ENCODE measurements at regions not wholly inside any gene's neighbourhood (a gene's known extent, or its start where the extent isn't known, plus 50 kb on each side); places are given as distances from the start of the nearest gene placed in this dataset.

DNA sequence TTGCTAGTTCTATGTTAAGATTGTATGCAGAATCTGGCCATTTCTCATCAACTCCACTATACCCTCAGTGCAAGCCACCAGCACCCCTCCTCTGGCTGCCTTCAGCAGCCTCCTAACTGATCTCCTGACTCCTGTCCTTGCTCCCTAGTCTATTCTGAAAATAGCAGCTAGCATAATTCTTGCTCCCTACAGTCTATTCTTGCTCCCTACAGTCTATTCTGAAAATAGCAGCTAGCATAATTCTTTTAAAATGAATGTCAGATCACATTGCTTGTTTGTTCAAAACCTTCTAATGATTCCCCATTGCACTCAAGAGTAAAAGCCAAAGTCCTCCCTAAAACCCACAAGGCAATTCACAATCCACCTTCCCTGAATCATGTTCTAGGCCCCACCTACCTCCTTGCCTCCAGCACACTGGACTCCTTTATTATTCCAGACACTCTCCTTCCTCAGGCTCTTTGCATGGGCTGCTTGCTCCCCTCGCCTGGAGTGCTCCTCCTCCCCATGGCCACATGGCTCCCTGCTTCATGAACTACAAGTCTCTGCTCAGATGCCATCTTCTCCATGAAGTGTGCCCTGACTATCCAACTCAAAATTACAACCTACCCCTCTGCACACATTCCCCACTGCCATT lies 164.2 kb upstream of the TNFAIP3 start:
- Histone ChIP-seq H3K4me1 (ENCODE audit: insufficient read depth, low read length, severe bottlenecking) (no peaks in the 10 kb centered on the region), H3K9ac (ENCODE audit: low read length) (no peak overlapping the region), H3K27ac (ENCODE audit: low read depth, low read length, poor library complexity, severe bottlenecking) (no peak overlapping the region)

DNA sequence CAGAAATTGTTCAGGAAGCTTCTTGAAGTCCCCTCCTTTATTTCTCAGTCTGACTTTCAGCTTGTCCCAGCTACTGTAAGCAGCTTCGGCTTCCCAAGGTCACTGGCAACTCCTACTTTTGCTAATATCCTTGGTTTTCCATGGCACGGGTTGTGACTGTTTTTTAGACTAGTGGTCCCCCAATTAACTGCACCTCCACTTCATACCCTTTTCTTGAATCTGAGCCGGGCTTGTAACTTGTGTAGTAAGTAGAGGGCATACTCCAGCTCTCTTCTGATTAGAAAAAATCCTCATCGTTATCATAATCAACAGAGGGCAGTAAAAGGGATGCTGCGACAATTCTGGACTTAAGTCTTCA lies 162.3 kb upstream of the TNFAIP3 start:
- no peaks in the 10 kb centered on the region for H3K79me2 ChIP-seq (ENCODE audit: insufficient read depth, low read length)
- H2AFZ ChIP-seq (ENCODE audit: low read length) = no peak overlapping the region
- no peak overlapping the region for H3K4me3 ChIP-seq (ENCODE audit: low read depth, low read length, poor library complexity, severe bottlenecking)
- H3K9ac ChIP-seq (ENCODE audit: low read length) = no peak overlapping the region
- no peaks in the 10 kb centered on the region for H3K4me1 ChIP-seq (ENCODE audit: insufficient read depth, low read length, severe bottlenecking)
- H4K20me1 ChIP-seq (ENCODE audit: insufficient read depth, low read length) = no peaks in the 10 kb centered on the region
- H3F3A ChIP-seq (ENCODE audit: insufficient read depth, low read length) = no peaks in the 10 kb centered on the region
- TF ChIP-seq, protein P1, sequence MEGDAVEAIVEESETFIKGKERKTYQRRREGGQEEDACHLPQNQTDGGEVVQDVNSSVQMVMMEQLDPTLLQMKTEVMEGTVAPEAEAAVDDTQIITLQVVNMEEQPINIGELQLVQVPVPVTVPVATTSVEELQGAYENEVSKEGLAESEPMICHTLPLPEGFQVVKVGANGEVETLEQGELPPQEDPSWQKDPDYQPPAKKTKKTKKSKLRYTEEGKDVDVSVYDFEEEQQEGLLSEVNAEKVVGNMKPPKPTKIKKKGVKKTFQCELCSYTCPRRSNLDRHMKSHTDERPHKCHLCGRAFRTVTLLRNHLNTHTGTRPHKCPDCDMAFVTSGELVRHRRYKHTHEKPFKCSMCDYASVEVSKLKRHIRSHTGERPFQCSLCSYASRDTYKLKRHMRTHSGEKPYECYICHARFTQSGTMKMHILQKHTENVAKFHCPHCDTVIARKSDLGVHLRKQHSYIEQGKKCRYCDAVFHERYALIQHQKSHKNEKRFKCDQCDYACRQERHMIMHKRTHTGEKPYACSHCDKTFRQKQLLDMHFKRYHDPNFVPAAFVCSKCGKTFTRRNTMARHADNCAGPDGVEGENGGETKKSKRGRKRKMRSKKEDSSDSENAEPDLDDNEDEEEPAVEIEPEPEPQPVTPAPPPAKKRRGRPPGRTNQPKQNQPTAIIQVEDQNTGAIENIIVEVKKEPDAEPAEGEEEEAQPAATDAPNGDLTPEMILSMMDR (IDR thresholded peaks at IDR 0.05; ENCODE audit: low read length) = no peak
- no peak for TF ChIP-seq EZH2 (IDR thresholded peaks at IDR 0.05; ENCODE audit: borderline replicate concordance, low read length)
- H3K4me2 ChIP-seq (ENCODE audit: low read length) = no peak overlapping the region
- no peak overlapping the region for H3K27ac ChIP-seq (ENCODE audit: low read depth, low read length, poor library complexity, severe bottlenecking)
- H3K36me3 ChIP-seq (ENCODE audit: insufficient read depth, low read length) = no peaks in the 10 kb centered on the region
- no peaks in the 10 kb centered on the region for H3K9me2 ChIP-seq (ENCODE audit: low read depth, low read length)
- no peaks in the 10 kb centered on the region for H3K27me3 ChIP-seq (ENCODE audit: insufficient read depth, low read length)
- H3K9me3 ChIP-seq (ENCODE audit: low read length) = no peaks in the 10 kb centered on the region

More for the DNA sequence above, 164.2 kb upstream of the TNFAIP3 start:
- Histone ChIP-seq H3K4me2 (ENCODE audit: low read length) (no peak overlapping the region), H3K9me2 (ENCODE audit: low read depth, low read length) (no peaks in the 10 kb centered on the region), H3F3A (ENCODE audit: insufficient read depth, low read length) (no peaks in the 10 kb centered on the region), H3K4me3 (ENCODE audit: low read depth, low read length, poor library complexity, severe bottlenecking) (no peak overlapping the region), H3K36me3 (ENCODE audit: insufficient read depth, low read length) (no peaks in the 10 kb centered on the region), H2AFZ (ENCODE audit: low read length) (no peak overlapping the region), H4K20me1 (ENCODE audit: insufficient read depth, low read length) (no peaks in the 10 kb centered on the region), H3K9me3 (ENCODE audit: low read length) (no peaks in the 10 kb centered on the region), H3K79me2 (ENCODE audit: insufficient read depth, low read length) (no peaks in the 10 kb centered on the region), H3K27me3 (ENCODE audit: insufficient read depth, low read length) (no peaks in the 10 kb centered on the region)
- no peak for TF ChIP-seq EZH2 (IDR thresholded peaks at IDR 0.05; ENCODE audit: borderline replicate concordance, low read length)
- TF ChIP-seq, protein P1 (IDR thresholded peaks at IDR 0.05; ENCODE audit: low read length) = no peak

DNA sequence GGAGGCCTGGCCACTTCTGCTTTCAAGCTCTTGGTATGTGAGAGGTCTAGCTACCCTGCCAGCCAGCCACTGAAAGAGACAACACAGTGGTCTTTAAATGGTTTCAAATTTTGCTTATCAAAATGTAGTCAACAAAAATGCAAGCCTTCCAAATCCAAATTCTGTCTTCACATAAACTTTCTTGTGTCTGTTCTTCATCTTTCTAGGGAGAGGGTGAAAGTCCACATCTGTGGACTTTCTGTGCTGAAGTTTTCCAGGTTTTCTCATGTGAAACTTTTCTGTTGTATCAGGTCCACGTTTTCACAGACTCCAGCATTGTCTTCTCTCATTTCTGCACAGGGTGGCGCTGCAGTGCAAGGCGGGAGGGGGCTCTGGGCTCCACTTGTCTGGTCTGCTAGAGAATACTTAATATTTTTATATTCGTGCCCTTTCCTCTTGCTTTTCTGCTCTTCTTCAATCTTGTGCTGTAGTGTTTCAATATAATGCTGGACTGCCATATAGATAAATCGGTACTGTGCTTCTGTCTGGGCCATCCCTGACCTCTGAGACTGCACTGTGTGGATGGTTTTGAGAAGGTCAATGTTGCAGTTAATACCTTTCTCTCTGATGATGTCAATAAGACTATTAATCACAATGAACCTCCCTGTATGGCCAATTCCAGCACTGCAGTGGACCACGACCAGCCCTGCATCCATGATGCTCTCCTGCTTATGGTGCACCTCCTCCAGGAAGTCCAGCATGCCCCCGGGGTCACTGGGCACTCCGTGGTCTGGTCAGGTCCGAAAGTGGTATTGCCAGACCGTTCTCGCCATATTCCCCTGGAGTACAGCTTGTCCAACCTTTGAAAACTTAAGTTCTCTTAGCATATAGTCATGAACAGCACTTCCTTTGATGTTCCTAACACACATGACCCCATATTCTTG lies 161.6 kb upstream of the TNFAIP3 start:
- H4K20me1 ChIP-seq (ENCODE audit: insufficient read depth, low read length) = no peaks in the 10 kb centered on the region
- H3K4me2 ChIP-seq (ENCODE audit: low read length) = no peak overlapping the region
- no peaks in the 10 kb centered on the region for H3K36me3 ChIP-seq (ENCODE audit: insufficient read depth, low read length)
- no peaks in the 10 kb centered on the region for H3K4me1 ChIP-seq (ENCODE audit: insufficient read depth, low read length, severe bottlenecking)
- H3F3A ChIP-seq (ENCODE audit: insufficient read depth, low read length) = no peaks in the 10 kb centered on the region
- no peak for TF ChIP-seq EZH2 (IDR thresholded peaks at IDR 0.05; ENCODE audit: borderline replicate concordance, low read length)
- TF ChIP-seq, protein P1 (IDR thresholded peaks at IDR 0.05; ENCODE audit: low read length) = peak; percentile 63
- no peak overlapping the region for H2AFZ ChIP-seq (ENCODE audit: low read length)
- H3K9ac ChIP-seq (ENCODE audit: low read length) = no peak overlapping the region
- H3K79me2 ChIP-seq (ENCODE audit: insufficient read depth, low read length) = no peaks in the 10 kb centered on the region
- H3K9me2 ChIP-seq (ENCODE audit: low read depth, low read length) = no peaks in the 10 kb centered on the region
- no peaks in the 10 kb centered on the region for H3K9me3 ChIP-seq (ENCODE audit: low read length)
- no peaks in the 10 kb centered on the region for H3K27me3 ChIP-seq (ENCODE audit: insufficient read depth, low read length)
- no peak overlapping the region for H3K4me3 ChIP-seq (ENCODE audit: low read depth, low read length, poor library complexity, severe bottlenecking)
- H3K27ac ChIP-seq (ENCODE audit: low read depth, low read length, poor library complexity, severe bottlenecking) = no peak overlapping the region

Measured in OCI-LY1 (cell line).